H9 (cell line): ENCODE measurements at regions not wholly inside any gene's neighbourhood (a gene's known extent, or its start where the extent isn't known, plus 50 kb on each side); places are given as distances from the start of the nearest gene placed in this dataset.

Experiments
- DNase-seq: peaks from one replicate; pipeline ENCODE4 v3.0.0-alpha.2; 2017
- H2AFZ ChIP-seq: one replicate; pipeline ENCODE4 v1.6.1; 2013; ENCODE audit warnings: mild to moderate bottlenecking, low read length, control low read depth, moderate library complexity
- H2AK5ac ChIP-seq: 2 replicates; pipeline ENCODE4 v1.6.1; 2013; ENCODE audit warnings: low read length, control low read depth, mixed read lengths; ENCODE audit not compliant: insufficient read length
- H2BK120ac ChIP-seq: one replicate; pipeline ENCODE4 v1.6.1; 2013; ENCODE audit warnings: low read depth, mild to moderate bottlenecking, low read length, control low read depth, inconsistent platforms; ENCODE audit not compliant: poor library complexity, severe bottlenecking
- H2BK12ac ChIP-seq: 2 replicates; pipeline ENCODE4 v1.6.1; 2013; ENCODE audit warnings: low read length, control low read depth, mixed read lengths, low read depth; ENCODE audit not compliant: insufficient read length
- H2BK15ac ChIP-seq: 2 replicates; pipeline ENCODE4 v1.6.1; 2013; ENCODE audit warnings: low read depth, low read length, control low read depth
- H2BK20ac ChIP-seq: one replicate; pipeline ENCODE4 v1.6.1; 2013; ENCODE audit warnings: low read depth, mild to moderate bottlenecking, low read length, control low read depth, inconsistent platforms; ENCODE audit not compliant: poor library complexity, severe bottlenecking
- H2BK5ac ChIP-seq: 2 replicates; pipeline ENCODE4 v1.6.1; 2013; ENCODE audit warnings: low read length, control low read depth, mixed read lengths; ENCODE audit not compliant: insufficient read length
- H3K14ac ChIP-seq: 2 replicates; pipeline ENCODE4 v1.6.1; 2013; ENCODE audit warnings: low read length, control low read depth; ENCODE audit not compliant: insufficient read depth
- H3K18ac ChIP-seq: 2 replicates; pipeline ENCODE4 v1.6.1; 2013; ENCODE audit warnings: low read depth, mild to moderate bottlenecking, mixed read lengths, low read length, control low read depth; ENCODE audit not compliant: insufficient read length
- H3K23ac ChIP-seq: 2 replicates; pipeline ENCODE4 v1.6.1; 2013; ENCODE audit warnings: low read length, control low read depth, mixed read lengths, low read depth; ENCODE audit not compliant: insufficient read length
- H3K23me2 ChIP-seq: 2 replicates; pipeline ENCODE4 v1.6.1; 2013; ENCODE audit warnings: low read depth, mild to moderate bottlenecking, mixed read lengths, low read length, control low read depth; ENCODE audit not compliant: insufficient read length, poor library complexity, severe bottlenecking
- H3K27ac ChIP-seq: 2 replicates; pipeline ENCODE4 v1.5.1; 2013; ENCODE audit warnings: low read length, control low read depth, mixed read lengths, low read depth; ENCODE audit not compliant: insufficient read length
- H3K27me3 ChIP-seq: 2 replicates; pipeline ENCODE4 v1.6.1; 2013; ENCODE audit warnings: low read length, control low read depth, inconsistent platforms; ENCODE audit not compliant: insufficient read depth
- H3K4ac ChIP-seq: 2 replicates; pipeline ENCODE4 v1.6.1; 2013; ENCODE audit warnings: low read depth, mild to moderate bottlenecking, control low read depth, inconsistent platforms, low read length, moderate library complexity
- H3K4me1 ChIP-seq: 2 replicates; pipeline ENCODE4 v1.6.1; 2013; ENCODE audit warnings: low read length, control low read depth, inconsistent platforms; ENCODE audit not compliant: insufficient read depth
- H3K4me2 ChIP-seq: 2 replicates; pipeline ENCODE4 v1.6.1; 2013; ENCODE audit warnings: low read length, control low read depth, mixed read lengths; ENCODE audit not compliant: insufficient read length, insufficient read depth
- H3K56ac ChIP-seq: 2 replicates; pipeline ENCODE4 v1.6.1; 2013; ENCODE audit warnings: low read depth, mild to moderate bottlenecking, mixed read lengths, low read length, control low read depth; ENCODE audit not compliant: insufficient read length
- H3K79me1 ChIP-seq: 2 replicates; pipeline ENCODE4 v1.6.1; 2013; ENCODE audit warnings: low read depth, mild to moderate bottlenecking, moderate library complexity, low read length, control low read depth, inconsistent platforms; ENCODE audit not compliant: insufficient read depth, poor library complexity, severe bottlenecking
- H3K79me2 ChIP-seq: 2 replicates; pipeline ENCODE4 v1.6.1; 2013; ENCODE audit warnings: low read length, control low read depth, inconsistent platforms; ENCODE audit not compliant: insufficient read depth
- H3K9ac ChIP-seq: 2 replicates; pipeline ENCODE4 v1.6.1; 2013; ENCODE audit warnings: low read length, control low read depth, mixed read lengths; ENCODE audit not compliant: insufficient read length; ENCODE audit errors: extremely low read depth
- H3K9me3 ChIP-seq: one replicate; pipeline ENCODE4 v1.6.1; 2013; ENCODE audit warnings: low read depth, low read length, inconsistent platforms; ENCODE audit not compliant: control insufficient read depth
- H3T11ph ChIP-seq: one replicate; pipeline ENCODE4 v1.6.1; 2013; ENCODE audit warnings: mild to moderate bottlenecking, low read length, control low read depth, inconsistent platforms
- H4K20me1 ChIP-seq: one replicate; pipeline ENCODE4 v1.6.1; 2013; ENCODE audit not compliant: control insufficient read depth, insufficient read length, insufficient read depth
- H4K5ac ChIP-seq: 2 replicates; pipeline ENCODE4 v1.6.1; 2013; ENCODE audit warnings: low read depth, mild to moderate bottlenecking, mixed read lengths, low read length, control low read depth; ENCODE audit not compliant: insufficient read length
- H4K8ac ChIP-seq: replicated peaks from 2 replicates; pipeline ENCODE4 v1.6.1; 2013; ENCODE audit warnings: low read length, control low read depth, mixed read lengths, low read depth; ENCODE audit not compliant: insufficient read length
- H4K91ac ChIP-seq: 2 replicates; pipeline ENCODE4 v1.6.1; 2013; ENCODE audit warnings: low read depth, mild to moderate bottlenecking, moderate library complexity, mixed read lengths, low read length, control low read depth; ENCODE audit not compliant: insufficient read length
- H3K27ac Mint-ChIP-seq, 3 experiments: 2 replicates in 2 of 3; 3 replicates in 1 of 3; pipeline ENCODE4 v1.8.0; 2020 to 2021; ENCODE audit warnings: mixed read lengths in 3 of 3, mild to moderate bottlenecking in 1 of 3, moderate library complexity in 1 of 3
- H3K27me3 Mint-ChIP-seq: 2 replicates; pipeline ENCODE4 v1.8.0; 2021; ENCODE audit warnings: low read depth, mild to moderate bottlenecking, moderate library complexity, mixed read lengths
- H3K36me3 Mint-ChIP-seq, 3 experiments: 2 replicates in 2 of 3; 3 replicates in 1 of 3; pipeline ENCODE4 v1.8.0; 2020 to 2021; ENCODE audit warnings: low read depth in 3 of 3, mixed read lengths in 3 of 3; ENCODE audit not compliant: insufficient read depth in 1 of 3
- H3K4me1 Mint-ChIP-seq, 2 experiments: 2 replicates each; pipeline ENCODE4 v1.8.0; 2020; ENCODE audit warnings: mixed read lengths in 2 of 2
- H3K4me3 Mint-ChIP-seq, 2 experiments: 2 replicates in 1 of 2; 3 replicates in 1 of 2; pipeline ENCODE4 v1.8.0; 2020 to 2021; ENCODE audit warnings: mild to moderate bottlenecking in 2 of 2, mixed read lengths in 2 of 2, moderate library complexity in 1 of 2
- H3K9me3 Mint-ChIP-seq, 2 experiments: 2 replicates in 1 of 2; 3 replicates in 1 of 2; pipeline ENCODE4 v1.8.0; 2020; ENCODE audit warnings: mild to moderate bottlenecking in 2 of 2, mixed read lengths in 2 of 2, moderate library complexity in 1 of 2
- CTCF ChIP-seq: fragments of 200-600 bp; sonication (generic); conservative IDR thresholded peaks from 3 replicates; pipeline ENCODE4 v1.8.0; 2021; ENCODE audit warnings: antibody characterized with exemption, mild to moderate bottlenecking
- WGBS: extraction: QIAGEN DNeasy Blood & Tissue Kit; methylation state at CpG from one replicate; pipeline ENCODE4 v1.1.7; 2013; ENCODE audit warnings: missing lambda C conversion rate, low lambda C conversion rate, mixed read lengths; ENCODE audit not compliant: insufficient read length; ENCODE audit errors: extremely low coverage; 5-methylcytosine and 5-hydroxymethylcytosine counted together

GRCh38 chr9:12221470-12221869 lies 471.7 kb upstream of the TYRP1 start:
- no peak overlapping the region for H3K4me2 ChIP-seq
- no peaks in the 10 kb centered on the region for H3K27me3 ChIP-seq
- H3T11ph ChIP-seq = no peak overlapping the region
- H3K27ac ChIP-seq = no peak overlapping the region
- no peak overlapping the region for H2BK15ac ChIP-seq
- H2BK12ac ChIP-seq = no peak overlapping the region
- no peak overlapping the region for H3K4me3 Mint-ChIP-seq
- H3K27ac Mint-ChIP-seq = no peak overlapping the region
- H3K4me1 ChIP-seq = no peaks in the 10 kb centered on the region
- DNase-seq = no peak
- H3K14ac ChIP-seq = no peak overlapping the region
- H3K27me3 Mint-ChIP-seq = no peaks in the 10 kb centered on the region
- H3K4me1 Mint-ChIP-seq = peaks cover 5% of the 10 kb centered on the region in 2 experiments
- H2BK20ac ChIP-seq = no peak overlapping the region
- no peaks in the 10 kb centered on the region for H3K79me1 ChIP-seq
- no peak overlapping the region for H4K5ac ChIP-seq
- H3K18ac ChIP-seq = no peak overlapping the region
- H3K36me3 Mint-ChIP-seq = 0 out of 7 replicates have a peak, but pooled peaks cover 0 to 2% (median 0%) of the 10 kb centered on the region in 3 experiments
- no peak overlapping the region for H4K8ac ChIP-seq
- no peak overlapping the region for H2AFZ ChIP-seq
- H3K9me3 ChIP-seq = no peaks in the 10 kb centered on the region
- no peaks in the 10 kb centered on the region for H3K79me2 ChIP-seq
- H4K91ac ChIP-seq = no peak overlapping the region
- H2AK5ac ChIP-seq = no peak overlapping the region
- no peak overlapping the region for H3K23ac ChIP-seq
- H3K23me2 ChIP-seq = no peaks in the 10 kb centered on the region
- H3K4ac ChIP-seq = no peak overlapping the region
- no peak overlapping the region for H2BK120ac ChIP-seq
- no peak overlapping the region for H2BK5ac ChIP-seq
- no CpG with 5 or more reads among the region's 1 CpG for WGBS
- H3K9me3 Mint-ChIP-seq = peaks cover 0 to 3% of the 10 kb centered on the region in 2 experiments; a peak in 1 of 5 replicates
- H4K20me1 ChIP-seq = no peaks in the 10 kb centered on the region
- H3K9ac ChIP-seq = no peak overlapping the region
- no peak overlapping the region for H3K56ac ChIP-seq
- TF ChIP-seq CTCF = no peak
